ENCODE measurements at regions not wholly inside any gene's neighbourhood (a gene's known extent, or its start where the extent isn't known, plus 50 kb on each side); places are given as distances from the start of the nearest gene placed in this dataset.
"Not testable (repeated sequence)": the region's sequence is repeated elsewhere in the genome, so short reads cannot be mapped to it uniquely, and the experiment has no call there.

DNA sequence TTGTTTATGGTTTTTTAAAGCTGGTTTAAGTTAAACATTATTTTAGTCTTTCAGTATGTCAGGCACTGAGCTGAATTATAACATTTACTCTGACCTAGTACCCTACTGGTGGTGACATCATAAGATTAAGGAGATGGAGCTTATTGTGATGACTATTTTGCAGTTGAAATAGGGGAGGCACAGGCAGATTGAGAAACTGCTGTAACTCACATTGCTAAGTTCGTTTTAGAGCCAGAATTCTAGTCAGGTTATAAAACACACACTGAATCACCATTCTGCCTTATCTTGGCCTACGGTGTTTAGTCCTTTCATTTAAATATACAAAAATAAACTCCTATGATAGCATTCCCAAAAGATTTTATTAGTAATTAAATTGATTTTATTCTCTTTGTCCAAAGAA is 584.1 kb downstream of the TFAP2A start:
- DNase-seq = no peak
- H3K27ac ChIP-seq (replicated peaks) = no peak overlapping the region
- no peaks in the 10 kb centered on the region for H3K27me3 ChIP-seq (ENCODE audit: low read depth)
- no peaks in the 10 kb centered on the region for H3K36me3 ChIP-seq
- no peaks in the 10 kb centered on the region for H3K9me3 ChIP-seq (replicated peaks)
- no peaks in the 10 kb centered on the region for H3K4me1 ChIP-seq
- intact Hi-C loops (cut with micrococcal nuclease) = no loop called here
- H3K4me3 ChIP-seq = no peak overlapping the region
- TF ChIP-seq, protein P1, sequence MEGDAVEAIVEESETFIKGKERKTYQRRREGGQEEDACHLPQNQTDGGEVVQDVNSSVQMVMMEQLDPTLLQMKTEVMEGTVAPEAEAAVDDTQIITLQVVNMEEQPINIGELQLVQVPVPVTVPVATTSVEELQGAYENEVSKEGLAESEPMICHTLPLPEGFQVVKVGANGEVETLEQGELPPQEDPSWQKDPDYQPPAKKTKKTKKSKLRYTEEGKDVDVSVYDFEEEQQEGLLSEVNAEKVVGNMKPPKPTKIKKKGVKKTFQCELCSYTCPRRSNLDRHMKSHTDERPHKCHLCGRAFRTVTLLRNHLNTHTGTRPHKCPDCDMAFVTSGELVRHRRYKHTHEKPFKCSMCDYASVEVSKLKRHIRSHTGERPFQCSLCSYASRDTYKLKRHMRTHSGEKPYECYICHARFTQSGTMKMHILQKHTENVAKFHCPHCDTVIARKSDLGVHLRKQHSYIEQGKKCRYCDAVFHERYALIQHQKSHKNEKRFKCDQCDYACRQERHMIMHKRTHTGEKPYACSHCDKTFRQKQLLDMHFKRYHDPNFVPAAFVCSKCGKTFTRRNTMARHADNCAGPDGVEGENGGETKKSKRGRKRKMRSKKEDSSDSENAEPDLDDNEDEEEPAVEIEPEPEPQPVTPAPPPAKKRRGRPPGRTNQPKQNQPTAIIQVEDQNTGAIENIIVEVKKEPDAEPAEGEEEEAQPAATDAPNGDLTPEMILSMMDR (IDR thresholded peaks at IDR 0.05; ENCODE audit: borderline replicate concordance) = no peak

DNA sequence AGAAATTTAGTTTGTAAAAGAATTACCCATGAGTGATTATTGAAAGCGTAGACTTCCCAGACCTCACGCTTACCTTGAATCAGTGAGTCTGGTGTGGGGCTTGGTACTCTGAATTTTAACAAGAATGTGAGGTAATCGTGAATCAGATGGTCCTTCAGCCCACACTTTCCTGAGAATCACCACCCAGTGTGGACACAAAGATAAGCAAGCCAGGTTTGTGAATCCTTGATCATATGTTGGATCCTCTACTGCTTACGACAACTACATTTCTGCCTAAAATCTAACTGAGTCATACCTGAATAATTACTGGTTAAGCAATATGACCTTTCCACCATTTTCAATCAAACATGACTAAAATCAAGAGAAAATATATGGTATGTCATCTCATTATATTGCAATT is 589.3 kb downstream of the TFAP2A start:
- Histone ChIP-seq H3K36me3 (no peaks in the 10 kb centered on the region), H3K4me1 (no peaks in the 10 kb centered on the region), H3K27me3 (ENCODE audit: low read depth) (no peaks in the 10 kb centered on the region), H3K4me3 (no peak overlapping the region), H3K9me3 (replicated peaks) (no peaks in the 10 kb centered on the region), H3K27ac (replicated peaks) (no peak overlapping the region)
- TF ChIP-seq, protein P1 (IDR thresholded peaks at IDR 0.05; ENCODE audit: borderline replicate concordance) = no peak
- intact Hi-C loops (cut with micrococcal nuclease) = no loop called here
- no peak for DNase-seq

DNA sequence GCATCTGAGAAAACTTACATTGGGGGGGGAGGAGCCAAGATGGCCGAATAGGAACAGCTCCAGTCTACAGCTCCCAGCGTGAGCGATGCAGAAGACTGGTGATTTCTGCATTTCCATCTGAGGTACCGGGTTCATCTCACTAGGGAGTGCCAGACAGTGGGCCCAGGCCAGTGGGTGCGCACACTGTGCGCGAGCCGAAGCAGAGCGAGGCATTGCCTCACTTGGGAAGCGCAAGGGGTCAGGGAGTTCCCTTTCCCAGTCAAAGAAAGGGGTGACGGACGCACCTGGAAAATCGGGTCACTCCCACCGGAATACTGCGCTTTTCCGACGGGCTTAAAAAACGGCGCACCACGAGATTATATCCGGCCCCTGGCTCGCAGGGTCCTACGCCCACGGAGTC is 604.1 kb downstream of the TFAP2A start:
- H3K9me3 ChIP-seq (replicated peaks); DNase-seq; H3K4me3 ChIP-seq; H3K36me3 ChIP-seq; H3K27ac ChIP-seq (replicated peaks); H3K4me1 ChIP-seq; H3K27me3 ChIP-seq (ENCODE audit: low read depth); intact Hi-C loops (cut with micrococcal nuclease): not testable (repeated sequence)

DNA sequence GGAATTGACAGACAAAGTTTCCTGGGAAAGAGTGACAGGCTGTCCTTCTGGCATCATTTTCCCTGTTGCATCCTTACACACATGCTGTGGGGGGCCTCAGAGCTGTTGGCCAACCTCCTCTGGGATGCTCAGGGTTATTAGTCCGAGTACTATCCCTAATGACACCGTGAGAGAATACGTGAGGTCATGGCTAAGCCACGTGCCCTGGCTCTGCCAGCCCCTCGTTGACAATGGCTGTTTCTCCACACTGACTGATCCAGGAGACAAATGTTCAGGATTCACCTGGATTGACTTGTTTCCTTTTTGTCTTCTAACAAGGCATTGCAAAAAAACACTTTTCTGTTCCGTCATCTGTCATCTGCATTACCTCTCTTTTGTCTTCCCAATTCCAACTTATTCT is 604.6 kb downstream of the TFAP2A start:
- Histone ChIP-seq H3K27ac (replicated peaks) (no peak overlapping the region), H3K4me3 (no peak overlapping the region)

DNA sequence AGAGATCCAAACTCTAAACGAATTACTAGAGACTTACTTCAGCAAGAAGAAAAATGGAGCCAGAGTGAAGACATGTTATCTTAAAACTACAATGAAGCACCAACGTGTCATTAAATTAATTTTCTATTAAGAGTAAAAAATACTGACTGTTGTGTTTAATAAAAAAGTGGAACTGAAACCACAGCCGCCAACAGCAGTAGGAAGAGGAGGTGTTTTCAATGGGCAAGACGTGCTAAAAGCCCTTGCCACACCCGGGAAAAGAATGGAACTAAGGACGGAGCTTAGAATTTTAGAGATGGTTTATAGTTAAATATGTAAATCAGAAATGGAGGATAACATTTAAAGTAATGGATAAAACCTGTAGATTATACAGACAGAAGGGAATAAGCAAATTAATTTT is 608.7 kb downstream of the TFAP2A start:
- Histone ChIP-seq H3K9me3 (replicated peaks) (peaks cover 9% of the 10 kb centered on the region), H3K36me3 (no peaks in the 10 kb centered on the region), H3K4me1 (no peaks in the 10 kb centered on the region), H3K27me3 (ENCODE audit: low read depth) (no peaks in the 10 kb centered on the region), H3K4me3 (no peak overlapping the region), H3K27ac (replicated peaks) (no peak overlapping the region)
- intact Hi-C loops (cut with micrococcal nuclease) = no loop called here
- DNase-seq = no peak
- TF ChIP-seq, protein P1 (IDR thresholded peaks at IDR 0.05; ENCODE audit: borderline replicate concordance) = no peak

More for the DNA sequence above, 604.6 kb downstream of the TFAP2A start:
- TF ChIP-seq, protein P1 (IDR thresholded peaks at IDR 0.05; ENCODE audit: borderline replicate concordance) = no peak
- peaks cover 6% of the 10 kb centered on the region for H3K9me3 ChIP-seq (replicated peaks)
- intact Hi-C loops (cut with micrococcal nuclease) = no loop called here
- H3K4me1 ChIP-seq = no peaks in the 10 kb centered on the region
- no peaks in the 10 kb centered on the region for H3K27me3 ChIP-seq (ENCODE audit: low read depth)
- no peak for DNase-seq
- no peaks in the 10 kb centered on the region for H3K36me3 ChIP-seq

DNA sequence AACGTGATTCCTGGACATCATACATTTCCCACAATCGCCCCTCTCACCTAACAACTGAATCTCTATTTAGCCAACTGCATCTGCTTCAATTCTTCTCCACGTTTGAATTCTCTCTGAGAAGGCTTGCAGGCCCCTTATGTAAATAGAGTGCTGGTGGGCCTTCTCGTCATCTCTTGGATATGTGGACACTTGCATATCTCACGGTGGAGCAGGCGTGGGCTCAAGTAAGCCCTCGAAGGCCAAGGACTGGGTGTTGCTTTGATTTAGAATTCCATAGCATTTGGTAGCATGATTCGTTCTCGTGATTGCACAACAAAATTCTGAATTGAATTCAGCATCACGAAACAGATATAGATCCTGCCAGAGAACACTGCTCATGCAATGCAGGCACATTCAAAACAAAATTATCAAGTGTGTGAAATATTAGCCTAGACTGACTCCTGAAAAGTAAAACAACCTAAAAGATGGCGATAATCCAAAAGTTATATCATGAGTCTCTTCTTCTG is 613.6 kb downstream of the TFAP2A start:
- no peak for DNase-seq
- no peaks in the 10 kb centered on the region for H3K36me3 ChIP-seq
- intact Hi-C loops (cut with micrococcal nuclease) = no loop called here
- H3K4me1 ChIP-seq = no peaks in the 10 kb centered on the region
- no peak overlapping the region for H3K4me3 ChIP-seq
- H3K9me3 ChIP-seq (replicated peaks) = peaks cover 7% of the 10 kb centered on the region
- H3K27ac ChIP-seq (replicated peaks) = no peak overlapping the region
- H3K27me3 ChIP-seq (ENCODE audit: low read depth) = no peaks in the 10 kb centered on the region
- TF ChIP-seq, protein P1 (IDR thresholded peaks at IDR 0.05; ENCODE audit: borderline replicate concordance) = no peak

Measured in left ventricle myocardium inferior (tissue), 1 donor.